ENCODE measurements at regions not wholly inside any gene's neighbourhood (a gene's known extent, or its start where the extent isn't known, plus 50 kb on each side); places are given as distances from the start of the nearest gene placed in this dataset.

- ATAC-seq (no peak), DNase-seq (no peak)
- Histone ChIP-seq H3K27ac (no peak overlapping the region), H3K4me3 (no peak overlapping the region), H3K4me1 (no peaks in the 10 kb centered on the region), H3K27me3 (no peaks in the 10 kb centered on the region), H3K9me3 (peaks cover 0 to 32% (median 4%) of the 10 kb centered on the region in 11 donors), H3K36me3 (no peaks in the 10 kb centered on the region)
- TF ChIP-seq CTCF (IDR thresholded peaks at IDR 0.05): no peak
- intact Hi-C loops (cut with DNase I): no loop called here
These were observed 163.4 kb upstream of the OGFRL1 start for GRCh38 chr6:71125216-71125615.

- H3K27me3 ChIP-seq: no peaks in the 10 kb centered on the region
These were observed 162.1 kb upstream of the OGFRL1 start for GRCh38 chr6:71126506-71126905.

GRCh38 chr6:71127374-71127773, 161.2 kb upstream of the OGFRL1 start:
- no peak for ATAC-seq
- intact Hi-C loops (cut with DNase I): no loop called here
- H3K36me3 ChIP-seq: no peaks in the 10 kb centered on the region
- TF ChIP-seq CTCF (IDR thresholded peaks at IDR 0.05): no peak
- H3K4me1 ChIP-seq: no peaks in the 10 kb centered on the region
- no peak overlapping the region for H3K4me3 ChIP-seq
- H3K27me3 ChIP-seq: no peaks in the 10 kb centered on the region
- H3K27ac ChIP-seq: no peak overlapping the region
- 86 to 93% methylated on average over 3 of the region's 3 CpGs for WGBS, 2 donors
- peaks cover 0 to 19% (median 3%) of the 10 kb centered on the region in 11 donors for H3K9me3 ChIP-seq
- DNase-seq: no peak

More at GRCh38 chr6:71126506-71126905, 162.1 kb upstream of the OGFRL1 start:
- Histone ChIP-seq H3K9me3 (peaks cover 0 to 19% (median 3%) of the 10 kb centered on the region in 11 donors), H3K27ac (no peak overlapping the region), H3K4me3 (no peak overlapping the region), H3K36me3 (no peaks in the 10 kb centered on the region), H3K4me1 (no peaks in the 10 kb centered on the region)
- intact Hi-C loops (cut with DNase I): no loop called here
- WGBS, 2 donors: 27 to 42% methylated on average over 1 of the region's 1 CpG
- no peak for ATAC-seq
- no peak for DNase-seq
- TF ChIP-seq CTCF (IDR thresholded peaks at IDR 0.05): no peak

- H3K9me3 ChIP-seq: peaks cover 0 to 13% (median 3%) of the 10 kb centered on the region in 11 donors
- no peaks in the 10 kb centered on the region for H3K27me3 ChIP-seq
- WGBS, 2 donors: 98% methylated on average over 1 of the region's 1 CpG
- H3K36me3 ChIP-seq: no peaks in the 10 kb centered on the region
- H3K4me1 ChIP-seq: no peaks in the 10 kb centered on the region
- no peak for TF ChIP-seq CTCF (IDR thresholded peaks at IDR 0.05)
- no peak for ATAC-seq
- H3K27ac ChIP-seq: no peak overlapping the region
- no peak for DNase-seq
- no peak overlapping the region for H3K4me3 ChIP-seq
- intact Hi-C loops (cut with DNase I): no loop called here
These were observed 158.3 kb upstream of the OGFRL1 start for GRCh38 chr6:71130277-71130676.
